KMS-11 (cell line): ENCODE measurements at regions not wholly inside any gene's neighbourhood (a gene's known extent, or its start where the extent isn't known, plus 50 kb on each side); places are given as distances from the start of the nearest gene placed in this dataset.

Experiments
- H2AFZ ChIP-seq: fragments of 200-600 bp; sonication (generic); 2 replicates; pipeline ENCODE4 v1.6.1; 2016; ENCODE audit warnings: antibody characterized with exemption, mixed run types, low read depth
- H3K27ac ChIP-seq: fragments of 200-600 bp; sonication (generic); 2 replicates; pipeline ENCODE4 v1.6.1; 2016; ENCODE audit warnings: mild to moderate bottlenecking, mixed run types
- H3K27me3 ChIP-seq: fragments of 200-600 bp; sonication (generic); 2 replicates; pipeline ENCODE4 v1.6.1; 2017; ENCODE audit warnings: mild to moderate bottlenecking, low read depth, mixed run types, moderate library complexity; ENCODE audit not compliant: insufficient read depth
- H3K36me3 ChIP-seq: fragments of 200-600 bp; sonication (generic); 2 replicates; pipeline ENCODE4 v1.6.1; 2017; ENCODE audit warnings: mild to moderate bottlenecking, mixed run types; ENCODE audit not compliant: insufficient read depth
- H3K4me1 ChIP-seq: fragments of 200-600 bp; sonication (generic); 2 replicates; pipeline ENCODE4 v1.6.1; 2016; ENCODE audit warnings: mild to moderate bottlenecking, low read depth, mixed run types; ENCODE audit not compliant: poor library complexity, severe bottlenecking
- H3K4me2 ChIP-seq: fragments of 200-600 bp; sonication (generic); 2 replicates; pipeline ENCODE4 v1.7.0; 2016; ENCODE audit warnings: mild to moderate bottlenecking, mixed run types
- H3K4me3 ChIP-seq: fragments of 200-600 bp; sonication (generic); IDR thresholded peaks from 2 replicates; pipeline ENCODE4 v1.6.1; 2017; ENCODE audit warnings: low read depth, low read length, mixed read lengths; ENCODE audit not compliant: insufficient read depth
- H3K79me2 ChIP-seq: fragments of 200-600 bp; sonication (generic); 2 replicates; pipeline ENCODE4 v1.6.1; 2016; ENCODE audit warnings: low read depth, mixed run types; ENCODE audit not compliant: insufficient read depth
- H3K9ac ChIP-seq: fragments of 200-600 bp; sonication (generic); 2 replicates; pipeline ENCODE4 v1.6.1; 2016; ENCODE audit warnings: mild to moderate bottlenecking, mixed run types
- H4K20me1 ChIP-seq: fragments of 200-600 bp; sonication (generic); 2 replicates; pipeline ENCODE4 v1.6.1; 2016; ENCODE audit warnings: mild to moderate bottlenecking, mixed run types; ENCODE audit not compliant: insufficient read depth
- CTCF ChIP-seq: fragments of 200-600 bp; sonication (generic); conservative IDR thresholded peaks from 2 replicates; pipeline ENCODE4 v1.6.1; 2017; ENCODE audit warnings: low read depth, mild to moderate bottlenecking, antibody characterized with exemption, low read length, moderate library complexity, mixed read lengths

GRCh38 chr12:16870845-16871244 is 264.9 kb upstream of the LMO3 start:
- Histone ChIP-seq H3K79me2 (no peaks in the 10 kb centered on the region), H3K4me2 (no peak overlapping the region), H2AFZ (no peak overlapping the region), H3K4me3 (no peak overlapping the region), H3K4me1 (no peaks in the 10 kb centered on the region), H3K27me3 (no peaks in the 10 kb centered on the region; the same call in 1 of the 2 replicates), H3K9ac (no peak overlapping the region), H4K20me1 (no peaks in the 10 kb centered on the region), H3K27ac (no peak overlapping the region), H3K36me3 (no peaks in the 10 kb centered on the region)
- no peak for TF ChIP-seq CTCF

- Histone ChIP-seq H3K79me2 (no peaks in the 10 kb centered on the region), H3K4me1 (no peaks in the 10 kb centered on the region), H3K27ac (no peak overlapping the region), H3K4me2 (no peak overlapping the region), H2AFZ (no peak overlapping the region), H3K9ac (no peak overlapping the region), H3K36me3 (no peaks in the 10 kb centered on the region), H3K27me3 (no peaks in the 10 kb centered on the region), H4K20me1 (no peaks in the 10 kb centered on the region), H3K4me3 (no peak overlapping the region)
- no peak for TF ChIP-seq CTCF
Observed at GRCh38 chr12:16863742-16864141, 257.8 kb upstream of the LMO3 start.

GRCh38 chr12:16857456-16857923 is 251.5 kb upstream of the LMO3 start:
- Histone ChIP-seq H3K27ac (no peak overlapping the region), H3K27me3 (no peaks in the 10 kb centered on the region), H3K36me3 (no peaks in the 10 kb centered on the region), H3K4me3 (no peak overlapping the region), H4K20me1 (no peaks in the 10 kb centered on the region), H3K79me2 (no peaks in the 10 kb centered on the region), H3K4me1 (no peaks in the 10 kb centered on the region), H3K9ac (no peak overlapping the region), H3K4me2 (no peak overlapping the region), H2AFZ (no peak overlapping the region)
- no peak for TF ChIP-seq CTCF

GRCh38 chr12:16854465-16854864 is 248.5 kb upstream of the LMO3 start:
- Histone ChIP-seq H3K36me3 (no peaks in the 10 kb centered on the region), H2AFZ (no peak overlapping the region)
- no peak for TF ChIP-seq CTCF

More at GRCh38 chr12:16854465-16854864, 248.5 kb upstream of the LMO3 start:
- H3K4me3 ChIP-seq, result no peak overlapping the region
- H4K20me1 ChIP-seq, result no peaks in the 10 kb centered on the region
- no peaks in the 10 kb centered on the region for H3K4me1 ChIP-seq
- no peaks in the 10 kb centered on the region for H3K79me2 ChIP-seq
- H3K27ac ChIP-seq, result no peak overlapping the region
- H3K9ac ChIP-seq, result no peak overlapping the region
- no peaks in the 10 kb centered on the region for H3K27me3 ChIP-seq
- no peak overlapping the region for H3K4me2 ChIP-seq
